GM12873 (cell line): ENCODE measurements at regions not wholly inside any gene's neighbourhood (a gene's known extent, or its start where the extent isn't known, plus 50 kb on each side); places are given as distances from the start of the nearest gene placed in this dataset.

Experiments
- TF ChIP-seq, protein P1 (sequence below): IDR thresholded peaks from 2 replicates; pipeline ENCODE4 v1.5.1; 2012; ENCODE audit warnings: low read depth, mild to moderate bottlenecking, moderate library complexity, low read length, control low read depth; ENCODE audit not compliant: insufficient read depth; ENCODE audit errors: missing control alignments

DNA sequence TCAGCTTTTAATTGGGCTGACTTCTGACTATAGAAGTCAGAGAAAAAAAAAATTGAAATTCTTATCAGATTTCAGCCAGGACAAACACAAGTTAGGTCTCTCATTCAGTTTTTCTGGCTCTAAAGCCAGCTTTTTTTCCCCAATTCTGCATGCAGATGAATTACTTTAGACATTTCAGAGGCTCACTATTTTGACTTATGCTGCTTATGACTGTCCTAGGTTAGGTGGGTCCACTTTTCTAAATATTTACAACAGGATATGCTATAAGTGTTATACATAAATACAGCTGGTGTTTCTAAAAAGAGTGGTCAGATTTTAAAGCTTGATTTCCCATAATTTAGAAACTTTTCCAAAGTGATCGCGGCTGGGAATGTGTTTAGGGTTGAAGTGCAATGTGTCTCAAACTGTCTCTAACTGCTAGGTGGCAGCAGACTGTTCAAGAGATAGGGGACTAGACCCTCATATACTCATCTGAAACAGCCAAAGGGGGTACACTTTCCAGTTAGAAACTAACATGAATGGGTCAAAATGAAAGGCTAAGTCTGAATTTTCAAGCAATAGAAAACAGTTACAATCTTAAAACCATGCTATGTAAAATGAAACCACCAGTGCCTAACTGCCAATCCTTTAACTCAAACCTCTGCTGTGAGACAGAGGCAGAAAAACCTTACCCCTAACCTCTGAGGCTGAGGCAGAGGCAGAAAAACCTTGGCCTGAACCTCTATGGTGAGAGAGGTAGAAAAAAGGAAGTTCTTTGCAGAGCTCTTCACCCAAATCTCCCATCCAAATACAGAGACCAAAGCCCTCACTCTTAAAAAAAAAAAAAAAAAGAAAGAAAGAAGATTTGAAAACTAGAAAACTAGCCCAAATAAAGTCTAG lies 596.0 kb downstream of the NTRK3 start:
- TF ChIP-seq, protein P1, sequence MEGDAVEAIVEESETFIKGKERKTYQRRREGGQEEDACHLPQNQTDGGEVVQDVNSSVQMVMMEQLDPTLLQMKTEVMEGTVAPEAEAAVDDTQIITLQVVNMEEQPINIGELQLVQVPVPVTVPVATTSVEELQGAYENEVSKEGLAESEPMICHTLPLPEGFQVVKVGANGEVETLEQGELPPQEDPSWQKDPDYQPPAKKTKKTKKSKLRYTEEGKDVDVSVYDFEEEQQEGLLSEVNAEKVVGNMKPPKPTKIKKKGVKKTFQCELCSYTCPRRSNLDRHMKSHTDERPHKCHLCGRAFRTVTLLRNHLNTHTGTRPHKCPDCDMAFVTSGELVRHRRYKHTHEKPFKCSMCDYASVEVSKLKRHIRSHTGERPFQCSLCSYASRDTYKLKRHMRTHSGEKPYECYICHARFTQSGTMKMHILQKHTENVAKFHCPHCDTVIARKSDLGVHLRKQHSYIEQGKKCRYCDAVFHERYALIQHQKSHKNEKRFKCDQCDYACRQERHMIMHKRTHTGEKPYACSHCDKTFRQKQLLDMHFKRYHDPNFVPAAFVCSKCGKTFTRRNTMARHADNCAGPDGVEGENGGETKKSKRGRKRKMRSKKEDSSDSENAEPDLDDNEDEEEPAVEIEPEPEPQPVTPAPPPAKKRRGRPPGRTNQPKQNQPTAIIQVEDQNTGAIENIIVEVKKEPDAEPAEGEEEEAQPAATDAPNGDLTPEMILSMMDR = no peak

DNA sequence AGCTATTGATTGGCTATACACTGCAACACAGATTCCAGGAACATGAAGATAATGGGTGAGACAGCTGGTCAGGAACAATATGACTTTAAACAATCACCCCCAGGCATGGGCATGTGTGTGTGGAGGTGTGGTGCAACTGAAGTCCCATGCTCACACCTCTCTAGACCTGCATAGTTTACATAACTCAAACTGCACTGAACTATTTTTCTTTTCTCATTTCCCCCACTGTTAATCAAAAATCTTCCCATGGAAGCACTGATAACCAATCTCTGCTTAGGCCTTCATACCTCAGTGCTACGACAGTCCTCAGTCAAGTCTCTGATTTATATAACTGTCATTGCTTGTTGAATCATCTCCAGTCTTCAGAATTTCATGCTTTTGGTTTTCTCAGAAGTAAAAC lies 600.2 kb downstream of the NTRK3 start:
- TF ChIP-seq, protein P1 = no peak

- TF ChIP-seq, protein P1 = no peak
Measured at GRCh38 chr15:87653646-87654045, 602.9 kb downstream of the NTRK3 start.

DNA sequence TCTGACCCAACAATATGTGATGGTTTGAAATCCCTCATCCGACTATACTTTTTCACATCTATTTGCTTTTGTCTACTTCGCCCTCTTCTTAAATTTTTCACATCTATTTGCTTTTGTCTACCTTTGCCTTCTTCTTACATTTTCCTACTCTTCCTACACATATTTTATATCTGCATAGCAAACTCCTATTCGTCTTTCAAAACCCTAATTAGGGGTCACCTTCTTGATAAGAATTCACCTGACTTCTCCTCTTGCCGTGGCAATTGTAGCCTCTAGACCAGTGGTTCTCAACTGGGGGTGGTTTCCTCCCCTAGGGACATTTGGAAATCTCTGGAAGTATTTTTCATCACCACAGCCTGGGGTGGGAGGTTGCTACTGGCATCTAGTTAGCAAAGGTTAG lies 607.4 kb downstream of the NTRK3 start:
- TF ChIP-seq, protein P1 = no peak

DNA sequence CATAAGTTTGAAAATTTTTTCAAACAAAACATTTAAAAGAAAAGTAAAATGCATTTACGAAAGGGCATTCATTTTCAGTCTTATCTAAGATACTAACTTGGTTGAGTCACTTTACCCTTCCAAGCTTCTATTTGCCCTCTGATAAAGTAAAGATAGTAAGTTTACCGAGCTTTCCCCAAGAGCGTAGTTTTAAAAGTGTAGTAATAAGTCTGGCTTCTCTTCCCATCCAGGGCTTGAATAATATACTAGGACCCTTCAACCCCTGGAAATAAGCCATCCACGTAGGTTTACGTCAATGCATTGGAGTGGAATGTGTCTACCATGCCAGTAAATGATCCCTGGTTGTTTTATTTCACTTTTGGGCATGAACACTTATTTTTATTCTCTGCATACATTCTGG lies 608.3 kb downstream of the NTRK3 start:
- TF ChIP-seq, protein P1 = no peak

- TF ChIP-seq, protein P1 = no peak
Measured at GRCh38 chr15:87645723-87646122, 610.8 kb downstream of the NTRK3 start.

- TF ChIP-seq, protein P1 = no peak
Measured at GRCh38 chr15:87639305-87640011, 617.1 kb downstream of the NTRK3 start.
